Lung (tissue), 11 donors: ENCODE measurements at regions not wholly inside any gene's neighbourhood (a gene's known extent, or its start where the extent isn't known, plus 50 kb on each side); places are given as distances from the start of the nearest gene placed in this dataset.

Experiments
- ATAC-seq: fragments of 200-7000 bp; cut with Tn5 transposase; one replicate; pipeline ENCODE4 v1.9.1; 2020; ENCODE audit warnings: moderate number of reproducible peaks; ENCODE audit not compliant: insufficient read depth, low FRiP score
- DNase-seq, 3 donors: peaks; one replicate each; pipeline ENCODE4 v3.0.0-alpha.2; 2013 to 2017
- H3K27ac ChIP-seq, 2 donors: one replicate each; pipeline ENCODE4 v1.5.1; 2013; ENCODE audit warnings: mild to moderate bottlenecking in 2 of 2, moderate library complexity in 2 of 2, control low read depth in 1 of 2, inconsistent platforms in 1 of 2, low read depth in 1 of 2, low read length in 1 of 2
- H3K27me3 ChIP-seq, 3 donors: one replicate each; pipeline ENCODE4 v1.5.1; 2013; ENCODE audit warnings: low read length in 2 of 3; ENCODE audit not compliant: control insufficient read depth in 3 of 3, insufficient read depth in 3 of 3
- H3K36me3 ChIP-seq, 4 donors: one replicate each; pipeline ENCODE4 v1.5.1; 2013; ENCODE audit warnings: low read length in 4 of 4, mild to moderate bottlenecking in 1 of 4, moderate library complexity in 1 of 4; ENCODE audit not compliant: control insufficient read depth in 4 of 4, insufficient read depth in 4 of 4
- H3K4me1 ChIP-seq, 5 donors: one replicate each; pipeline ENCODE4 v1.5.1; 2013; ENCODE audit warnings: low read length in 5 of 5, mild to moderate bottlenecking in 2 of 5, moderate library complexity in 1 of 5; ENCODE audit not compliant: control insufficient read depth in 5 of 5, insufficient read depth in 5 of 5
- H3K4me3 ChIP-seq: one replicate; pipeline ENCODE4 v1.5.1; 2013; ENCODE audit warnings: mild to moderate bottlenecking, control low read depth, moderate library complexity
- H3K9ac ChIP-seq, 2 donors: one replicate each; pipeline ENCODE4 v1.5.1; 2013; ENCODE audit warnings: low read length in 2 of 2, control low read depth in 1 of 2; ENCODE audit not compliant: insufficient read depth in 1 of 2
- H3K9me3 ChIP-seq, 4 donors: one replicate each; pipeline ENCODE4 v1.5.1; 2013; ENCODE audit warnings: low read length in 3 of 4, mild to moderate bottlenecking in 1 of 4, moderate library complexity in 1 of 4; ENCODE audit not compliant: control insufficient read depth in 4 of 4, insufficient read depth in 3 of 4
- WGBS, 2 donors: extraction: QIAGEN DNeasy Blood & Tissue Kit; methylation state at CpG; one replicate each; pipeline ENCODE4 v1.1.7; 2013; 5-methylcytosine and 5-hydroxymethylcytosine counted together
- TF ChIP-seq, protein P1 (sequence below): IDR thresholded peaks from 2 replicates; pipeline ENCODE4 v1.5.1; 2012; ENCODE audit warnings: mild to moderate bottlenecking; ENCODE audit errors: control extremely low read depth, extremely low read depth
- donor health status: control.
- donor health status: control.
- donor health status: Bipolar disorder and iron deficiency.
- donor health status: healthy.
- donor health status: DM: yes; HTN: yes; CAD: no.

DNA sequence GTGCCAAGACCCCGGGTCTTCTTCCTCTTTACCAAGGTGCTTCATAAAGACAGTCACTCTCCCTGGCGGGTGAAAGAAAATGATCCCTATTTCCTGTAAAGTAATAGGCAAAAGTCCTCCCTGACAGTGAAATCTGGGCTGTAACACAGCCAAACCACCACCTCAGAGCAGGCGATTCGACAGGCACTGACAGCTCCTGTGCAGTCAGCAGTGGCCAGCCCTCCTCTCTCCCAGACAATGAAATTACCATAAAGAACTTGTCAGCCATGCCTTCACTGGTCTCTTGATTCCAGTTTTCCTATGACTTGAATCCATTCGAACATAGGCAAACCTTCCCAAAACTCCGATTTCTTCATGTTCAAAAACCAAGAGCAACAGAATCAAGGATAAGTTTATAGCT is 492.2 kb upstream of the DAB1 start:
- Histone ChIP-seq H3K4me1 (no peaks in the 10 kb centered on the region), H3K4me3 (no peak overlapping the region), H3K27ac (no peak overlapping the region), H3K27me3 (no peaks in the 10 kb centered on the region), H3K9me3 (peaks cover 0 to 8% (median 0%) of the 10 kb centered on the region in 4 donors), H3K9ac (no peak overlapping the region), H3K36me3 (no peaks in the 10 kb centered on the region)
- DNase-seq (no peak), ATAC-seq (no peak)
- TF ChIP-seq, protein P1, sequence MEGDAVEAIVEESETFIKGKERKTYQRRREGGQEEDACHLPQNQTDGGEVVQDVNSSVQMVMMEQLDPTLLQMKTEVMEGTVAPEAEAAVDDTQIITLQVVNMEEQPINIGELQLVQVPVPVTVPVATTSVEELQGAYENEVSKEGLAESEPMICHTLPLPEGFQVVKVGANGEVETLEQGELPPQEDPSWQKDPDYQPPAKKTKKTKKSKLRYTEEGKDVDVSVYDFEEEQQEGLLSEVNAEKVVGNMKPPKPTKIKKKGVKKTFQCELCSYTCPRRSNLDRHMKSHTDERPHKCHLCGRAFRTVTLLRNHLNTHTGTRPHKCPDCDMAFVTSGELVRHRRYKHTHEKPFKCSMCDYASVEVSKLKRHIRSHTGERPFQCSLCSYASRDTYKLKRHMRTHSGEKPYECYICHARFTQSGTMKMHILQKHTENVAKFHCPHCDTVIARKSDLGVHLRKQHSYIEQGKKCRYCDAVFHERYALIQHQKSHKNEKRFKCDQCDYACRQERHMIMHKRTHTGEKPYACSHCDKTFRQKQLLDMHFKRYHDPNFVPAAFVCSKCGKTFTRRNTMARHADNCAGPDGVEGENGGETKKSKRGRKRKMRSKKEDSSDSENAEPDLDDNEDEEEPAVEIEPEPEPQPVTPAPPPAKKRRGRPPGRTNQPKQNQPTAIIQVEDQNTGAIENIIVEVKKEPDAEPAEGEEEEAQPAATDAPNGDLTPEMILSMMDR = no peak
- WGBS, 2 donors = 82 to 92% methylated on average over 6 of the region's 6 CpGs

- Histone ChIP-seq H3K27ac (no peak overlapping the region), H3K4me3 (no peak overlapping the region), H3K9me3 (peaks cover 0 to 11% (median 0%) of the 10 kb centered on the region in 4 donors), H3K9ac (no peak overlapping the region), H3K27me3 (no peaks in the 10 kb centered on the region), H3K4me1 (peaks cover 0 to 12% (median 7%) of the 10 kb centered on the region in 5 donors), H3K36me3 (no peaks in the 10 kb centered on the region)
- ATAC-seq = no peak
- no peak for DNase-seq
- TF ChIP-seq, protein P1 = no peak
- 75 to 79% methylated on average over 4 of the region's 4 CpGs for WGBS, 2 donors
These were observed 487.6 kb upstream of the DAB1 start for GRCh38 chr1:57911427-57911826.

DNA sequence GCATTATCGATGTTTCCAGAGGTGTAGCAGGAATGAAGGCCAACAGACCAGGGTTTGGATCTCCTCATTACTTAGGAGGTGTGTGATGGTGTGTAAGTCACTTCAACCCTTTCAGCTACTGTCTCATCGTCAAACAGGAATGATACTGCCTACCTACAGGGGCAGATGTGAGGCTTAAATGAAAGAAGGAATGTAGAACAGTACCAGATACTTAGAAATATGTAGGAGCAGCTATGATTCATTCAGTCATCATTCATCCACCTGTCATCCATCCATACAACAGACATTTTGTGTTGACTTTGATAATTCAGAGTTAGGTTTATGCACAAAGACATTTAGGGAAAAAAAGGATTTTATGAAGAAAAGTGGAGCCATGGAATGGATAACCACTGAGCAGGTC is 486.9 kb upstream of the DAB1 start:
- DNase-seq (no peak), ATAC-seq (no peak)
- TF ChIP-seq, protein P1 = no peak
- Histone ChIP-seq H3K4me1 (peaks cover 0 to 12% (median 7%) of the 10 kb centered on the region in 5 donors), H3K4me3 (no peak overlapping the region), H3K27me3 (no peaks in the 10 kb centered on the region), H3K27ac (no peak overlapping the region), H3K9me3 (peaks cover 0 to 10% (median 0%) of the 10 kb centered on the region in 4 donors), H3K9ac (no peak overlapping the region), H3K36me3 (no peaks in the 10 kb centered on the region)
- 85 to 86% methylated on average over 2 of the region's 2 CpGs for WGBS, 2 donors

DNA sequence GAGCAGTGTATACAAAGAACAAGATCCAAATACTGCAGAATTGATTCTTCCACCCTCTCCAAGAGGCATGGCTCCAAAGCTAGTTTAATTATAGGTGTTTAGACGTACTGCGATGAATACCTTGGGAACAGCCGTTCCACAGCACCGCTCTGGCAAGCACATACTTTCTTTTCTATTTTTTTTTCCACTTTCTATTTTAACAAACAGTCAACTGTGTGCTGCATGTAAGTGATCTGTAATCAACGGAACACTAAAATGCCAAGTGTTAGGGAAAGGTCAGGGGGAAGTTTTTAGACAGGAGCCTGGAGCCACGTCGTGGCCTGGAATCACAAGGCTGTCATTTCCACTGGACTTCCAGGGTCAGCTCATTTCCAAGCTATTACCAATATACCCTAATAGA is 486.4 kb upstream of the DAB1 start:
- DNase-seq (no peak), ATAC-seq (no peak)
- no peaks in the 10 kb centered on the region for H3K27me3 ChIP-seq
- H3K9ac ChIP-seq = no peak overlapping the region
- H3K4me3 ChIP-seq = no peak overlapping the region
- peaks cover 0 to 10% (median 0%) of the 10 kb centered on the region in 4 donors for H3K9me3 ChIP-seq
- H3K36me3 ChIP-seq = no peaks in the 10 kb centered on the region
- H3K27ac ChIP-seq = no peak overlapping the region
- H3K4me1 ChIP-seq = peaks cover 0 to 12% (median 7%) of the 10 kb centered on the region in 5 donors
- WGBS, 2 donors = 81 to 85% methylated on average over 7 of the region's 7 CpGs
- TF ChIP-seq, protein P1 = no peak
